Gastrocnemius medialis (tissue), 4 donors: ENCODE measurements at regions not wholly inside any gene's neighbourhood (a gene's known extent, or its start where the extent isn't known, plus 50 kb on each side); places are given as distances from the start of the nearest gene placed in this dataset.

Experiments used
- POLR2A ChIP-seq, 2 donors: fragments of 450-650 bp; IDR thresholded peaks; one replicate each; pipeline ENCODE4 v1.6.1; 2017; ENCODE audit warnings: antibody characterized with exemption in 2 of 2, mild to moderate bottlenecking in 2 of 2, moderate library complexity in 2 of 2
- TF ChIP-seq, protein P1 (sequence below), 5 experiments: fragments of 450-650 bp in 3 of 5; fragments of 200-600 bp in 2 of 5; sonication (generic) in 2 of 5; IDR thresholded peaks in 4 of 5; conservative IDR thresholded peaks in 1 of 5; 1 replicate in 4 of 5; 2 replicates in 1 of 5; pipeline ENCODE4 v1.5.1; 2016 to 2019; ENCODE audit warnings: antibody characterized with exemption in 5 of 5, mild to moderate bottlenecking in 3 of 5, moderate library complexity in 3 of 5

DNA sequence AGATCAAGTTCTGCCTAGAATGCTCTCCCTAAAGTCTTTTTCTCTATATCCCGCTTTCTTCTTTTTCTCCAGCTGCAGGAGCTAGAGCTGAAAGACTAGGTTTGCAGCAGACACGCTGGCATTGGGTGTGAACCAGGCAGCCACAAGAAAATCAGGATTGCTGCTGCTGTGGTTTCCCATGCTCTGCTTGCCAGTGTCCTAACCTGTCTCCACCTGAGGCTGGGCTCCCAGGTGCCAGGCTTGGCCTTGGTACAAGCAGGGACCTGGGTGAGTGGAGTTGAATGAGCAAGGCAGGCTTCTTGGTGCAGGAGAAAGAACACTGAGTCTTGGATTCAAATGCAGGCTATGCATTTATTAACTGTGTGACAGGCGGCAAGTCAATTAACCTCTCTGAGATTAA is 440.3 kb upstream of the MAF start:
- TF ChIP-seq, protein P1, sequence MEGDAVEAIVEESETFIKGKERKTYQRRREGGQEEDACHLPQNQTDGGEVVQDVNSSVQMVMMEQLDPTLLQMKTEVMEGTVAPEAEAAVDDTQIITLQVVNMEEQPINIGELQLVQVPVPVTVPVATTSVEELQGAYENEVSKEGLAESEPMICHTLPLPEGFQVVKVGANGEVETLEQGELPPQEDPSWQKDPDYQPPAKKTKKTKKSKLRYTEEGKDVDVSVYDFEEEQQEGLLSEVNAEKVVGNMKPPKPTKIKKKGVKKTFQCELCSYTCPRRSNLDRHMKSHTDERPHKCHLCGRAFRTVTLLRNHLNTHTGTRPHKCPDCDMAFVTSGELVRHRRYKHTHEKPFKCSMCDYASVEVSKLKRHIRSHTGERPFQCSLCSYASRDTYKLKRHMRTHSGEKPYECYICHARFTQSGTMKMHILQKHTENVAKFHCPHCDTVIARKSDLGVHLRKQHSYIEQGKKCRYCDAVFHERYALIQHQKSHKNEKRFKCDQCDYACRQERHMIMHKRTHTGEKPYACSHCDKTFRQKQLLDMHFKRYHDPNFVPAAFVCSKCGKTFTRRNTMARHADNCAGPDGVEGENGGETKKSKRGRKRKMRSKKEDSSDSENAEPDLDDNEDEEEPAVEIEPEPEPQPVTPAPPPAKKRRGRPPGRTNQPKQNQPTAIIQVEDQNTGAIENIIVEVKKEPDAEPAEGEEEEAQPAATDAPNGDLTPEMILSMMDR (IDR thresholded peaks at IDR 0.05 in 4 of 5, conservative IDR thresholded peaks at IDR 0.05 in 1 of 5): no peak
- no peak for TF ChIP-seq POLR2A (IDR thresholded peaks at IDR 0.05)
